ENCODE measurements at regions not wholly inside any gene's neighbourhood (a gene's known extent, or its start where the extent isn't known, plus 50 kb on each side); places are given as distances from the start of the nearest gene placed in this dataset.

DNA sequence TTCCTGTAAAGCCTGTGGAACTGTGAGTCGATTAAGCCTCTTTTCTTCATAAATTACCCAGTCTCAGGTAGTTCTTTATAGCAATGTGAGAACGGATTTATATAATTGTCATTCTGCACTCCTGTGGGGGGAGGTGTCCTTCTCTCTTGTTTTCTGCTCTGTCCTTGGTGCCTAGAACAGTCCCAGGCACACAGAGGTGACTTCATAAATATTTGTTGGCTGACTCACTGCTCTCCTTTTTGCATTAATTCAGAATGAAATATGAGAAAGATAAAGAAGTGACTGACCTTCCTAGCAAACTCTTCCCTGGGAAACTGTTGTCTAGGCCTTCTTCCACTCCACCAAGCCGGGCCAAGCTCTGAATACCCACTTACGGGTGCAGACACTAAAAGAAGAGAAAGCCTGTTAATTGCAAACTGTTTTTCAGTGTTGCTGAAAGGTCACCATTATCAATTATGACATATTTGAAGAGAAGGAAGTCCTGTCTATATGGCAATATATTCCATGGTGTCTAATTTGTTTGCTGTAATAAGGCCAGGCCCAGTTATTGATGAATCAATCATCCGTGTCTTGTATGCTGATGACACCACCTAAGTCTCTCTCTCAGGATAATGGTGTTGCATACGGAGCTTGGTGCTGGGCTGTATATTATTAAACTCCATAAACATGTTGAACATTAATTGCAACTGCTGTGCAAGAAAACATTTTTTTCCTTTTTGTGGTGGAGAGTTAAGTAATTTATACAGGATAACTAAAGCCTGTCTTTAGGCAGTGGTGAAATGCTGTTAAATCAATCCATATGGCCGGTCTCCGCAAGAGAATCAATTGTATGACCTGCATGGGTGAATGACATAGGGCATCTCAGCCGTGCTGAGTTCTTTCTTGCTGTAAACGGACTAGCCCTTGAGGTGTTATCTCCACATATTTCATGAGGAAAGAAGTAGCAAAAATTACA, 567.5 kb downstream of the SLC4A3 start:
- no peak overlapping the region for H3K4me3 Mint-ChIP-seq
- H3K27me3 Mint-ChIP-seq: no peaks in the 10 kb centered on the region
- peaks cover 31% of the 10 kb centered on the region for H3K9me3 Mint-ChIP-seq
- H3K4me1 Mint-ChIP-seq (ENCODE audit: low read depth): no peaks in the 10 kb centered on the region
- no peaks in the 10 kb centered on the region for H3K36me3 Mint-ChIP-seq (ENCODE audit: low read depth)
- intact Hi-C loops (cut with micrococcal nuclease): no loop called here
- H3K27ac Mint-ChIP-seq: no peak overlapping the region

DNA sequence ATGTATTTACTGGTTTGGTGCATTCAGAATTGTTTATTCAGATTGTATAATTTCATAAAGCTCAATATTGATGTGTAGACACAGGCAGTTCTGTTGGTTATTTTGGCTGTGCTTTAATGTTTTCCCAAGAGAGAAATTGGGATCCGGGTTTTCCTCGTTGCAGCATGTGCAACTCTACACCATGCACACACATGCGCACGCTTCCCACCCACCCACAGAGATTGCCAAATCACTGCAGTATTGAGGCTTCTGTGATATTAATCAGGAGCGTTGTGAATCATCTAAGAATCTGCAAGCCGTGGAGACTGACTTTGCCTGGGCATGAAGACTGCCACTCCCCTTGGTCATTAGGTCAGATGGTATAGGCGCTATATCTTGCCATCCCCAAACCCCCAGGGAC, 571.5 kb downstream of the SLC4A3 start:
- Mint-ChIP-seq H3K4me3 (no peak overlapping the region), H3K27ac (no peak overlapping the region), H3K9me3 (peaks cover 28% of the 10 kb centered on the region), H3K36me3 (ENCODE audit: low read depth) (no peaks in the 10 kb centered on the region), H3K27me3 (no peaks in the 10 kb centered on the region), H3K4me1 (ENCODE audit: low read depth) (no peaks in the 10 kb centered on the region)
- intact Hi-C loops (cut with micrococcal nuclease): no loop called here

DNA sequence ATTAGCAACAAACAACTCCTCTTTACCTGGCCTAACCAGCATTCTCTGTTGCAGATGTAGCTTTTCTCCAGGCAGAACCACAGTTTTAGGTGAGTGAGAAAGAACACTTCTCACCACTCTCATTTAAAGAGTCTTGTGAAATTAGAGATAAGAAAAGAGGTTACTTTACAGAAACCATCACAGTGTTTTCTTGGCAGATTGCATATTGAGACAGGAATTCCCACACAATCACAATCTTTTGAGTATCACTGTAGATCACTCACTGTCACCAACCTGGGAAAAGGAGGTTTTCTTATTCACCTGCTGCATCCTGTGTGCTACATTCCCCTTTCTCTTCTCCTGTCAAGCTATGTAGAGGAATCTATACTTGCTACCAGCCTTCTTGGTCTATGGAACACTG, 574.6 kb downstream of the SLC4A3 start:
- intact Hi-C loops (cut with micrococcal nuclease): no loop called here
- Mint-ChIP-seq H3K27me3 (no peaks in the 10 kb centered on the region), H3K27ac (no peak overlapping the region), H3K9me3 (peaks cover 23% of the 10 kb centered on the region), H3K4me3 (no peak overlapping the region), H3K4me1 (ENCODE audit: low read depth) (no peaks in the 10 kb centered on the region), H3K36me3 (ENCODE audit: low read depth) (no peaks in the 10 kb centered on the region)

DNA sequence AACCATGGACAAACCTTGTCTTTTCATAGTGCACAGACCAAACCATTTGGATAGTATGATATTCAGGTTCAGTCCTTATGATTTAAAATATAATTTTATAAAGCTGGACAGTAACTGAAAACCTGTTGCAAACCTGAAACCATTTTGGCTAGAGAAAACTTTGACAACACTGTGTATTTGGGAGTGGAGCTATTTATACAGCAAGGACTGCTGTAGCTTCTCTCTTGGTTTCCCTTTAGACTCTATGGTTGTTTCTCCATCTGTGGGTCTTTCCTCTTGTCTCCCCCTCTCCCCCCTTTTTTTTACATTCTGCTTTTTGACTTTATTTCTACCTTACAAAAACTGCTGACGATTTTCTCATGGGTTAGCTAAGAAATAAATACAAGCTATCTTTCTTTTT, 581.7 kb downstream of the SLC4A3 start:
- Mint-ChIP-seq H3K4me1 (ENCODE audit: low read depth) (no peaks in the 10 kb centered on the region), H3K9me3 (no peaks in the 10 kb centered on the region), H3K27ac (no peak overlapping the region), H3K27me3 (no peaks in the 10 kb centered on the region), H3K4me3 (no peak overlapping the region), H3K36me3 (ENCODE audit: low read depth) (no peaks in the 10 kb centered on the region)
- intact Hi-C loops (cut with micrococcal nuclease): no loop called here

DNA sequence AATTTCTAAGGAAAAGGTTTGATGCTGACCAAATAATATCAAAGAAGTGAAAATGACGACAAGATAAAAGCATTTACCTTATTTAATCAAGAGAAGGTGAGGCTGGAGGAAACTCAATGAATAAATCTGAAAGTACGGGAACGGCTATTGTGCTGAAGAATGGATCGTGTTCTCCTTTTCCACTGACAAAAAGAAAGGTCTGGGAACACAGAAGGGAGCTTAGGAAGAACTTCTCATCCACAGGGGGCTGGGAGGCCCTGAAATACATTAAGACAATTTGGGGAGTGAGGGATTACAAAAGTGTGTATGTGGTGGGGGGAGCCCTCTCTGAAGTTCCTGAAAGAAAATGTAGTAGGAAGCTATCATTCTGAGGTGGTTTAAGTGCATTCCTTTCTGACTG, 582.3 kb downstream of the SLC4A3 start:
- Mint-ChIP-seq H3K27me3 (no peaks in the 10 kb centered on the region), H3K27ac (no peak overlapping the region), H3K9me3 (no peaks in the 10 kb centered on the region), H3K4me1 (ENCODE audit: low read depth) (no peaks in the 10 kb centered on the region), H3K4me3 (no peak overlapping the region), H3K36me3 (ENCODE audit: low read depth) (no peaks in the 10 kb centered on the region)
- intact Hi-C loops (cut with micrococcal nuclease): no loop called here

DNA sequence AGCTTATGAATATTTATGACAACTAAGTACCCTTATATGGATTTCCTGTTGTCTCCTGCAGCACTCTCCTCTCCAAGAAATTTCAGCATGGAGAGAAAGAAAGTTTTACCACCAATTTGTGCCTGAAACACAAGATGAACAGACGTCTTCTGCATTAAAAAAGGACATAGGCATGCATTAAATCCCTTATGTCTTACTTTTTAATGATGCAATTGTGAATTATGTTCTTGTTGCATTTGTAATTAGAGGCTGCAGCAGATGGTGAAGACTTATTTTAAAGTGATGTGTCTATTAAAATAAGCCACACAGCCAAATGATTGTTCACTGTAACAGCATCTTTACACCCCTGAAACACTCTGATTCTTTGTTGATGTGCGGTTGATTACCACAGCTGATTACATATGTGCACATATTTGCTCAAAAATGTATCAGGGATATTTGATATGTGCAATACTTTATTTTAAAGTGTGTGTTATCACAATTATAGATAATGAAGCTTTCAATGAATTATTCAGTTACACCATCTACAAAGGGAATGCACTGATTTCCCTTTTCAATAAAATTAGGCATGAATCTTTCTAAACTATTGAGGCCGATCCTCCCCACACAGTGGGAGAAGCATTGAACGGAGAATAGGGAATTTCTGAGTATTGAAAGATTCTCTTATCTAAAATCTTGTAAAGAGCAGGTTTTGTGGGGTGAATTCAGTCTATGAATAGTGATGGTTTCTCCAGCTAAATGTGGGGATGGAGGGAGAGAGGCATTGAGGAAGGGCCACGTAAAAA, 585.1 kb downstream of the SLC4A3 start:
- H3K4me3 Mint-ChIP-seq: no peak overlapping the region
- intact Hi-C loops (cut with micrococcal nuclease): no loop called here
- no peak overlapping the region for H3K27ac Mint-ChIP-seq
- no peaks in the 10 kb centered on the region for H3K27me3 Mint-ChIP-seq
- H3K36me3 Mint-ChIP-seq (ENCODE audit: low read depth): no peaks in the 10 kb centered on the region
- H3K4me1 Mint-ChIP-seq (ENCODE audit: low read depth): no peaks in the 10 kb centered on the region
- no peaks in the 10 kb centered on the region for H3K9me3 Mint-ChIP-seq

DNA sequence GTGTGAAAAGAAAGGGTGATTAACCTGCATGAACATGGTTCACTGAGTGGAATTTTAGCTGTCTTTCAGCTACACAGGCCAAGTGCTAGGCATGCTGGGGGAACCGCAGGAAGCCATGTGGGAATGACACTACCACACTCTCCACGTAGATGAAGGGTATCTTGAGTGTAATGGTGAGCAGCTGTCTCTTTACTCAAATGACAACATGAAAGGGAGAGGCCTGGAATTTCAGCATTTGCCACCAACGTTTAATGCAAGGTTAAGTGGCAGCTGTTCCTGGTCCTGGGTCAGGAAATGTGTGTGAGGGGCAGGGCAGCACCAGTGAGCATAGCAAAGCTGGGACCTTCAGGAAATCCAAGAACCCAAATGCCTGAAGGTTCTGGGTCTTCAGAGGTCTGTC, 588.4 kb downstream of the SLC4A3 start:
- intact Hi-C loops (cut with micrococcal nuclease): no loop called here
- no peak overlapping the region for H3K27ac Mint-ChIP-seq
- no peaks in the 10 kb centered on the region for H3K4me1 Mint-ChIP-seq (ENCODE audit: low read depth)
- no peaks in the 10 kb centered on the region for H3K27me3 Mint-ChIP-seq
- H3K36me3 Mint-ChIP-seq (ENCODE audit: low read depth): no peaks in the 10 kb centered on the region
- H3K9me3 Mint-ChIP-seq: no peaks in the 10 kb centered on the region
- no peak overlapping the region for H3K4me3 Mint-ChIP-seq

DNA sequence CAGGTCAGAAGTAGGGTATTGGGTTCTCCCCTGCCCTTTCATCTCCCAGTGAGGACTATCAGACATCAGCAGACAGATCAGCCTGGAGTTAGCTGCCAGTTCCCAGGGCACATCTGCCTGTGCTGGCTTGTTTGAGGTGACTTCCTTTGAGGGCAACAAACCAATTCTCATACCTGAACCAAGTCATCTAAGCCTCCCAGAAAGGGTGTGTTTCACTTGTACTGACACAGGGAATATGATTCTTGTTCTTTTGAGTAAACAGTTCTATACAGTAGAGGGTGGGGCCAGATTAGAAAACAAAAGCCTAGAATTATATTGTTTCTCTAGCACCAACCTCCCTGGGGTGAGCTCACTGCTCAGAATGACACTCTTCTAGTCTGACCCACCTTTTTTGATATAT, 591.9 kb downstream of the SLC4A3 start:
- Mint-ChIP-seq H3K9me3 (no peaks in the 10 kb centered on the region), H3K27ac (no peak overlapping the region), H3K36me3 (ENCODE audit: low read depth) (no peaks in the 10 kb centered on the region), H3K27me3 (no peaks in the 10 kb centered on the region), H3K4me1 (ENCODE audit: low read depth) (no peaks in the 10 kb centered on the region), H3K4me3 (no peak overlapping the region)
- intact Hi-C loops (cut with micrococcal nuclease): no loop called here

DNA sequence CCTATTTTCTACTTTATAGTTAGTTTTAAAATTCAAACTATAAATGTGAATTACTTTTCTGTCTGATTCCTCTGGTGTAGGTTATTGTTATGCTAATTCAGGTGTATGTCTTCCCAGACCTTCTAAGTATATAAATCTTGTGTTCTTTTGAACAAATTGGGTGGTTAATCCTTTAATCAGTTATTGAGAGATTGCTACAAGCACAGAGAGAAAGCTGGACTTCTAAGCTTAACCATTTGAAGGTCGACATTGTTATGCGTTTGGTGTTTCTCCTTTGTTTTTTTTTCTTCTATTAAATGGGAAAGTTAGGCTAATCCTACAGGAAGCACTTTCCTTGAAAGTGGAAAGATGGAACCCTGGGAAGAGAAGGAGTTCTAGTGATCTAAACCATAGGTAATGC, 592.6 kb downstream of the SLC4A3 start:
- intact Hi-C loops (cut with micrococcal nuclease): no loop called here
- no peaks in the 10 kb centered on the region for H3K27me3 Mint-ChIP-seq
- no peak overlapping the region for H3K27ac Mint-ChIP-seq
- no peak overlapping the region for H3K4me3 Mint-ChIP-seq
- no peaks in the 10 kb centered on the region for H3K36me3 Mint-ChIP-seq (ENCODE audit: low read depth)
- H3K4me1 Mint-ChIP-seq (ENCODE audit: low read depth): no peaks in the 10 kb centered on the region
- no peaks in the 10 kb centered on the region for H3K9me3 Mint-ChIP-seq

DNA sequence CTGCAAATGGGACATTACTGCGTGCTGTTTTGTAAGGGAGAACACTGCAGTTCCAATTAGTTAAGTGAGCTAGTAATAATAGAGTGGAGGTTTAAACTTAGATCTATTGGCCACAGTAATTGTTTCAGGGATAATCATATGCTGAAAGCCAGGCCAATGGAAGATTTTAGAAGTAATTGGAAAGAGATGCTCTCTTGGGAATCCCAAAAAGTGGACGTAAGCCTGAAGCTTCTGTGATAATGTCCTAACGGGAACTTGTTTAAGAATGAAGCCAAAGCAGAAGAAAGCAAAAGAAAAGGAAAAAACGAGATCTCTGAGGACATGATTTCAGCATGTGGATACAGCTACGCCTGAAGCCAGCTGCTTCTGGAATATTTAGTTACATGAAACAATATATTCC, 594.6 kb downstream of the SLC4A3 start:
- Mint-ChIP-seq H3K27me3 (no peaks in the 10 kb centered on the region), H3K36me3 (ENCODE audit: low read depth) (no peaks in the 10 kb centered on the region), H3K9me3 (no peaks in the 10 kb centered on the region), H3K4me3 (no peak overlapping the region), H3K4me1 (ENCODE audit: low read depth) (no peaks in the 10 kb centered on the region), H3K27ac (no peak overlapping the region)
- intact Hi-C loops (cut with micrococcal nuclease): no loop called here

DNA sequence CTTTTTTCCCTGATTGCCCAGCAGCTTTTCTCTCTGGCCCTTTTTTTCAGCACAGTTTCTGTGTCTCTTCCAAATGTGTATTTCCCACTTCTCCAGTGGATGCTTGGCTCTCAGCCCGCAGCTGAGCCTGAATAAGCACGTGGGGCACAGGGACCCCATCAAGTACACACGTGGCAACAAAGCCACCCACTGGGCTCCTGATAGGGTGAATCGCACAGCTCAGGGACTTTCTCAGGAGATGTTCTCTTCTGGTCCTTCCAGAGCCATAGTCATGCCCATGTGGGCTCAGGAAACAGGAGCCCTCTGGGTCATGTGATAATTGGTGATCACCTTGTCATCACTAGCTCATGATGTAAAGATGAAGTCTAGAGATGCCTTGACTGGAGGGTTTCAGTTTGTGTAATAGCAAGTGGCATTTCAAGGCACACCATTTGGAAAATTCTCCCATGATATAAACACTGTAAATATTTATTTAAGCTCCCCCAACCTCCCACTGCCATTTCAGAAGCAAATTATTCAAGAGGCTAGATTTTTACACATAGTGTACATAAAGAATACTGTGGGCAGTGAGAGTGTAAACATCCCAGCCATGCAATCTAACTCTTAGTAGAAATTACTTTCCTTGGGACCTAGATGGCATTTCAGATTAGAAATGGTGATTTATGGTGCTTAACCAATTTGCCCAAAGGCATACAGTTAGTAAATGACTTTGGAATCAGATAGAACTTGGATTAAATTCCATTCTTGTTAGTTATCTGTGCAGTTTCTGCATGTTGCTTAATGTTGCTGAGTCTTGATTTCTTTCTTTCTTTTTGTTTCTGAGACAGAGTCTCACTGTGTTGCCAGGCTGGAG, 597.5 kb downstream of the SLC4A3 start:
- Mint-ChIP-seq H3K27me3 (no peaks in the 10 kb centered on the region), H3K27ac (no peak overlapping the region), H3K36me3 (ENCODE audit: low read depth) (no peaks in the 10 kb centered on the region), H3K4me3 (no peak overlapping the region), H3K9me3 (no peaks in the 10 kb centered on the region), H3K4me1 (ENCODE audit: low read depth) (no peaks in the 10 kb centered on the region)
- intact Hi-C loops (cut with micrococcal nuclease): no loop called here

DNA sequence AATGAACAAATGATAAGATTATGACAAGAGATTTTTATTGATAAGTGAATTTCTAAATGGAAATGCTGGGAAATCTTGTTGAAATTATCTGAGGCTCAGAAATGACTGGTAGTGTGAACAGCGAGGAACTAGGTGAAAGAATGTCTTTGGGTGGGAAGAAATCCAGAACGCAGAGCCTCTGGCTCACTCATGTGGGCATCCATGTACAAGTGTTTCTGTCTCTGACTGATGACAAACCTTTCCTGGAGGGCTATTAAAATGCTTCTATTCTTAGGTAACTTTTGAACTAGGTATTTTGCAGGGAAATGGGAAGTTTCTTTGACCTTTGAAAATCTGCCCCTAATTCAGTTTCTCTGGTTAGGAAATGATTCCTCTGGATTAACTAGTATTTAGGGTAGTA, 598.6 kb downstream of the SLC4A3 start:
- no peaks in the 10 kb centered on the region for H3K9me3 Mint-ChIP-seq
- H3K4me1 Mint-ChIP-seq (ENCODE audit: low read depth): no peaks in the 10 kb centered on the region

DNA sequence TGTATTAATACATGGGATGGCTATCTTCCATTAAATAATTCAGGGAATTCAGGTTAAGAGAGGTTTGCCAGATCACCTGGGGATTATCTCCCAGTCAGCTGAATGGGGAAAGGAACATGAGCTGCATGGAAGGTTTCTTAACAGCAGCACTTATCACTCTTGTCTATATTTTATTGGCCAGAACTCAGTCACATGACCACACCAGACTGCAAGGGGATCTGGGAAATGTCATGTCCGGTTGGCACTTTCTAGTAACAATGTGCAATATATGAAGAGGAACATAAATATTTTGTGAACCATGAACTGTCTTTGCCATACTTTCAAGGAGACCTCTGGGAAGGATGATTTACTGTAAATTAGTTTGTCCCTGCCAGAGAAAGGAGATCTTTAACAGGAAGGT, 599.1 kb downstream of the SLC4A3 start:
- no peaks in the 10 kb centered on the region for H3K9me3 Mint-ChIP-seq
- no peaks in the 10 kb centered on the region for H3K36me3 Mint-ChIP-seq (ENCODE audit: low read depth)
- intact Hi-C loops (cut with micrococcal nuclease): no loop called here
- no peak overlapping the region for H3K4me3 Mint-ChIP-seq
- no peaks in the 10 kb centered on the region for H3K4me1 Mint-ChIP-seq (ENCODE audit: low read depth)
- no peaks in the 10 kb centered on the region for H3K27me3 Mint-ChIP-seq
- H3K27ac Mint-ChIP-seq: no peak overlapping the region

More for the DNA sequence above, 598.6 kb downstream of the SLC4A3 start:
- intact Hi-C loops (cut with micrococcal nuclease): no loop called here
- no peak overlapping the region for H3K4me3 Mint-ChIP-seq
- H3K27me3 Mint-ChIP-seq: no peaks in the 10 kb centered on the region
- no peaks in the 10 kb centered on the region for H3K36me3 Mint-ChIP-seq (ENCODE audit: low read depth)
- no peak overlapping the region for H3K27ac Mint-ChIP-seq
